Hepatocyte (in vitro differentiated cells): ENCODE measurements at regions not wholly inside any gene's neighbourhood (a gene's known extent, or its start where the extent isn't known, plus 50 kb on each side); places are given as distances from the start of the nearest gene placed in this dataset.
A peak's percentile ranks its signal among the peaks of the same experiment; 100 is the strongest.

Source experiments
- DNase-seq: peaks from one replicate; pipeline ENCODE4 v3.0.0-alpha.2; 2016; ENCODE audit warnings: low spot score
- H2AFZ ChIP-seq: fragments of 200-600 bp; sonication (generic); 2 replicates; pipeline ENCODE4 v1.6.0; 2016; ENCODE audit warnings: antibody characterized with exemption, mild to moderate bottlenecking
- H3K27ac ChIP-seq: fragments of 200-600 bp; sonication (generic); 2 replicates; pipeline ENCODE4 v1.5.1; 2016; ENCODE audit warnings: mild to moderate bottlenecking
- H3K27me3 ChIP-seq: fragments of 200-600 bp; sonication (generic); 2 replicates; pipeline ENCODE4 v1.6.1; 2016
- H3K36me3 ChIP-seq: fragments of 200-600 bp; sonication (generic); replicated peaks from 2 replicates; pipeline ENCODE4 v1.5.1; 2016; ENCODE audit warnings: low read depth; ENCODE audit not compliant: insufficient read depth
- H3K4me1 ChIP-seq: fragments of 200-600 bp; sonication (generic); 2 replicates; pipeline ENCODE4 v1.5.1; 2016; ENCODE audit warnings: mild to moderate bottlenecking, moderate library complexity; ENCODE audit not compliant: insufficient read depth
- H3K4me2 ChIP-seq: fragments of 200-600 bp; sonication (generic); 2 replicates; pipeline ENCODE4 v1.6.0; 2016
- H3K4me3 ChIP-seq: fragments of 200-600 bp; sonication (generic); 2 replicates; pipeline ENCODE4 v1.5.1; 2016; ENCODE audit warnings: mild to moderate bottlenecking
- H3K79me2 ChIP-seq: fragments of 200-600 bp; sonication (generic); 2 replicates; pipeline ENCODE4 v1.6.0; 2017; ENCODE audit warnings: mild to moderate bottlenecking
- H3K9me2 ChIP-seq: fragments of 200-600 bp; sonication (generic); replicated peaks from 2 replicates; pipeline ENCODE4 v1.6.0; 2017; ENCODE audit warnings: mild to moderate bottlenecking; ENCODE audit not compliant: insufficient read depth
- H3K9me3 ChIP-seq: fragments of 200-600 bp; sonication (generic); 2 replicates; pipeline ENCODE4 v1.5.1; 2016; ENCODE audit warnings: low read depth, mild to moderate bottlenecking
- H4K20me1 ChIP-seq: fragments of 200-600 bp; sonication (generic); 2 replicates; pipeline ENCODE4 v1.6.0; 2016; ENCODE audit warnings: mild to moderate bottlenecking; ENCODE audit not compliant: insufficient read depth, poor library complexity, severe bottlenecking
- EZH2 ChIP-seq: fragments of 200-600 bp; sonication (generic); IDR thresholded peaks from 2 replicates; pipeline ENCODE4 v1.6.1; 2016; ENCODE audit warnings: antibody characterized with exemption, mild to moderate bottlenecking, borderline replicate concordance
- EZH2phosphoT487 ChIP-seq: fragments of 200-600 bp; sonication (generic); IDR thresholded peaks from one replicate; pipeline ENCODE4 v1.6.1; 2018; ENCODE audit warnings: antibody characterized with exemption, mild to moderate bottlenecking, low read depth, moderate library complexity; ENCODE audit not compliant: unreplicated experiment, severe bottlenecking
- WGBS: methylation state at CpG from one replicate; pipeline ENCODE4 v1.1.6; 2016; ENCODE audit warnings: low lambda C conversion rate; ENCODE audit errors: missing lambda C conversion rate; 5-methylcytosine and 5-hydroxymethylcytosine counted together
- TF ChIP-seq, protein P1 (sequence below): fragments of 200-600 bp; sonication (generic); IDR thresholded peaks from 2 replicates; pipeline ENCODE4 v1.5.1; 2016; ENCODE audit warnings: antibody characterized with exemption, mild to moderate bottlenecking; ENCODE audit not compliant: poor library complexity

DNA sequence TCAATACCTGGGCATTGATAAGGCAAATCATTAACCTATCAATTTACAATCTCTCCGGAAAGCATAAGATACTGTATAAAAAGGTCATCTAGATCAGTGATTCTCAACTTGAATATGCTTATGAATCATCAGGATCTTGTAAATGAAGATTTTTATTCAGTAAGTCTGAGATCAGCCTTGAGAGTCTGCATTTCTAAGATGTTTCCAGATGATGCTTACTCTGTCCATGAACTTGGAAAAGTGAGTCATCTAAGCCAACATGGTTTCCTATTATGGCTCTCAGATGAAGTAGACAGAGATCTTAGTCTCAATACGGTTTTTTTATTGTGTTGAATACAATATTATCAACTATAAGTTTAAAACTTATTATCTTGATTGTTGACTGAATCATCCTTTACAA, 226.4 kb upstream of the KIRREL3 start:
- peaks cover 3% of the 10 kb centered on the region for H3K4me1 ChIP-seq
- H3K27ac ChIP-seq, result peak overlapping the region; percentile 61
- no peak overlapping the region for H2AFZ ChIP-seq
- no peak for DNase-seq
- H3K9me3 ChIP-seq, result no peaks in the 10 kb centered on the region
- no peaks in the 10 kb centered on the region for H3K36me3 ChIP-seq
- H3K79me2 ChIP-seq, result no peaks in the 10 kb centered on the region
- no peak overlapping the region for H3K4me3 ChIP-seq
- H3K9me2 ChIP-seq, result no peaks in the 10 kb centered on the region
- H3K4me2 ChIP-seq, result no peak overlapping the region
- no peaks in the 10 kb centered on the region for H3K27me3 ChIP-seq
- 76% methylated on average over 2 of the region's 2 CpGs for WGBS
- TF ChIP-seq, protein P1, sequence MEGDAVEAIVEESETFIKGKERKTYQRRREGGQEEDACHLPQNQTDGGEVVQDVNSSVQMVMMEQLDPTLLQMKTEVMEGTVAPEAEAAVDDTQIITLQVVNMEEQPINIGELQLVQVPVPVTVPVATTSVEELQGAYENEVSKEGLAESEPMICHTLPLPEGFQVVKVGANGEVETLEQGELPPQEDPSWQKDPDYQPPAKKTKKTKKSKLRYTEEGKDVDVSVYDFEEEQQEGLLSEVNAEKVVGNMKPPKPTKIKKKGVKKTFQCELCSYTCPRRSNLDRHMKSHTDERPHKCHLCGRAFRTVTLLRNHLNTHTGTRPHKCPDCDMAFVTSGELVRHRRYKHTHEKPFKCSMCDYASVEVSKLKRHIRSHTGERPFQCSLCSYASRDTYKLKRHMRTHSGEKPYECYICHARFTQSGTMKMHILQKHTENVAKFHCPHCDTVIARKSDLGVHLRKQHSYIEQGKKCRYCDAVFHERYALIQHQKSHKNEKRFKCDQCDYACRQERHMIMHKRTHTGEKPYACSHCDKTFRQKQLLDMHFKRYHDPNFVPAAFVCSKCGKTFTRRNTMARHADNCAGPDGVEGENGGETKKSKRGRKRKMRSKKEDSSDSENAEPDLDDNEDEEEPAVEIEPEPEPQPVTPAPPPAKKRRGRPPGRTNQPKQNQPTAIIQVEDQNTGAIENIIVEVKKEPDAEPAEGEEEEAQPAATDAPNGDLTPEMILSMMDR, result no peak
- TF ChIP-seq EZH2 (no peak), EZH2phosphoT487 (no peak)
- no peaks in the 10 kb centered on the region for H4K20me1 ChIP-seq

DNA sequence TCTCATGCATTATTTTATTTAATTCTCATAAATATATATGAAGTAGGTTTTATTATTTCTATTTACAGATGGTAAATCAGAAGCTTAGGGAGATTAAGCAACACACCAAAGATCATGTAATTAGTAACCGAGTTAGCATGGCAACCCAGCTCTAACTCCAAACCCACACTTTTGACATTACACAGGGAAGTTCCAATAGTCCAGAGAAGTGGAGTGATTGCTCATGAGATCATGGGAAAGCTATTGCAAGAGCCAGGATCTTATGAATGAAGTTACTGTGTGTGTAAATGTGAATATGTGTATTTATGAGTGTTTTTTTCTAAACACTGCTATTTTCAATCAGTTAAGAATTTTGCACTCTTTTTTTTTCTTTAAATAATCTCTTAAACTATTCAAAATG, 225.8 kb upstream of the KIRREL3 start:
- TF ChIP-seq, protein P1, result no peak
- TF ChIP-seq EZH2phosphoT487 (no peak), EZH2 (no peak)
- peak; percentile 57 for DNase-seq
- H3K4me2 ChIP-seq, result no peak overlapping the region
- no peaks in the 10 kb centered on the region for H3K27me3 ChIP-seq
- peaks cover 3% of the 10 kb centered on the region for H3K4me1 ChIP-seq
- no peak overlapping the region for H3K4me3 ChIP-seq
- H3K79me2 ChIP-seq, result no peaks in the 10 kb centered on the region
- H4K20me1 ChIP-seq, result no peaks in the 10 kb centered on the region
- H3K9me3 ChIP-seq, result no peaks in the 10 kb centered on the region
- H3K36me3 ChIP-seq, result no peaks in the 10 kb centered on the region
- no peaks in the 10 kb centered on the region for H3K9me2 ChIP-seq
- H2AFZ ChIP-seq, result no peak overlapping the region
- peak overlapping the region; percentile 61 for H3K27ac ChIP-seq
- WGBS, result 69% methylated on average over 1 of the region's 1 CpG

DNA sequence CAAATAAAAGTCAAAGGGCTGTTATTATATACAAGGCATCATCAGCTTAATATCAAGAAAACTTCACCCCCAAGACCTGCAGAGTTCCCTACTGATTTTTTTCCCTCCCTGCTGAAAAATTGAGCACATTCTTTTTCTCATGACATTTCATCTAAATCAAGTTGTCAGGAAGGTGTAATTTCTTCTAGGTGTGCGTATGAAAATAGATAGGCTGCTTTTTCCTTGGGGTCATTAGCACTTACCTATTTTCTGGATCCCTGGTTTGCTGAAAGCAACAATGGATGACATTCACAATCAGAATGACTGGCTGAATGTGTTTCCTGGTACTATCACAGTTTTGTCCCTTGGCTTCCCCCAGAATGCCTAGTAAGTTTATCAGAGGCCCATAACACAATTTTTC, 225.0 kb upstream of the KIRREL3 start:
- Histone ChIP-seq H3K4me3 (no peak overlapping the region), H3K9me3 (no peaks in the 10 kb centered on the region), H3K27ac (no peak overlapping the region), H3K27me3 (no peaks in the 10 kb centered on the region), H4K20me1 (no peaks in the 10 kb centered on the region), H3K36me3 (no peaks in the 10 kb centered on the region), H2AFZ (no peak overlapping the region), H3K9me2 (no peaks in the 10 kb centered on the region), H3K4me2 (no peak overlapping the region), H3K4me1 (peaks cover 3% of the 10 kb centered on the region), H3K79me2 (no peaks in the 10 kb centered on the region)
- 80% methylated on average over 1 of the region's 1 CpG for WGBS
- TF ChIP-seq, protein P1, result no peak
- TF ChIP-seq EZH2 (no peak), EZH2phosphoT487 (no peak)
- no peak for DNase-seq

DNA sequence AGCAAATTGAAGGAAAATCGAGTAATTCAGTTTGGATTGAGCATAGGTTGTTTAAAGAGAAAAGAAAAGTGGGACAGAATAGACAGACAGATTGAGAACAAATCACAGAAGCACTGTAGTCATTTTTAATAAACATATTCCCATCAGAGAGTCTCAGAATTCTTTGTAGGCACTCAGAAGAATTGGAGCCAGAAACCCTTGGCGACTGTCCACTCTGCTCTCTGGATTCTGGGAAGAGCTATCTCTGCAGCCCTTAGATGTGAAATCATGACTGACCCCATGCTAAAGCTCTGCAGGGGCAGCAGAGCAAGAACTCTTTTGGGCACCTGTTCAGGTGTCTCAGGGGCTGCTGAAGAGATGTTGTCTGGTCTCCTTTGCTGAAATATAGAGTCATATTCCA, 223.7 kb upstream of the KIRREL3 start:
- H4K20me1 ChIP-seq, result no peaks in the 10 kb centered on the region
- H3K9me3 ChIP-seq, result no peaks in the 10 kb centered on the region
- H3K27ac ChIP-seq, result no peak overlapping the region
- H2AFZ ChIP-seq, result no peak overlapping the region
- no peak for TF ChIP-seq EZH2phosphoT487
- TF ChIP-seq, protein P1, result no peak
- no peak for TF ChIP-seq EZH2
- DNase-seq, result no peak
- peaks cover 3% of the 10 kb centered on the region for H3K4me1 ChIP-seq
- 87% methylated on average over 2 of the region's 2 CpGs for WGBS
- H3K4me3 ChIP-seq, result no peak overlapping the region
- no peaks in the 10 kb centered on the region for H3K36me3 ChIP-seq
- no peaks in the 10 kb centered on the region for H3K27me3 ChIP-seq
- no peaks in the 10 kb centered on the region for H3K9me2 ChIP-seq
- no peaks in the 10 kb centered on the region for H3K79me2 ChIP-seq
- H3K4me2 ChIP-seq, result no peak overlapping the region
